DMS114 treated with DMSO at 0.1 percent for 48 hours (cell line): ENCODE measurements at regions not wholly inside any gene's neighbourhood (a gene's known extent, or its start where the extent isn't known, plus 50 kb on each side); places are given as distances from the start of the nearest gene placed in this dataset.

Experiments
- DNase-seq: peaks from one replicate; lab custom pipeline; 2025; ENCODE audit not compliant: unreplicated experiment; lab: John Stamatoyannopoulos, UW

DNA sequence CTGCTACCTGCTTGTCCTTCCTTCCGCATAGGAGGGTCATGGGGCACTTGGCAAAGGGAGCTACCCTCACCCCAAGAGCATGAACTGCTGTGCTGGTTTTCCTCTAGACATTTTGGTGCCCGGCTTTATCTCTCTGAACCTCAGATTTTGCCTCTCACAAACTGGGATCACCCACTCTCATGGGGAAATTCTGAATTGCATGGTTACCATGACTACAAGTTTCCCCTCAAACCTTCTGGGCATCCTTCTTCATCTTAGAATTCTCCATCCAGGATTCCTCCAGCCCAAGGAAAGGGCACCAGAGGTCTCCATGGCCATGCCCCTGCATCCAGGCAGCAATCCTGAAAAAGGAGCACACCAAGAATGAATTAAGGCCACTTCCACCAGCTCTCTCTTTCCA, 180.1 kb upstream of the NECTIN1 start:
- no peak for DNase-seq

DNA sequence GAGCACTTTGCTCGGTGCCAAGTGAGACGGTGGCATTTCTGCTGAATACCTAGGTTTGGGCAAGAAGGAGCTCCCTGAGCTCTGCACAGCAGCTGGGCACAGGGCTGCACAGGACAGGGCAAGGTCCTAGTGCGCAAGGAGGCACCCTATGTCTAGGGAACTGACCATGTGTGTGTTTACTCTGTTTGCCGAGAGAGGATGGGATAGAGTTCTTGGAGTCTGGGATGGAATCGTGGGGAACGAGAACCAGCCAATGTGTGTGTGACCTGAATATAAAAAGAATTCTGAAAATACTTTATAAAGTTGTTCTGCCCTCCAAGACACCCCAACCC, 179.5 kb upstream of the NECTIN1 start:
- DNase-seq = no peak

GRCh38 chr11:119907878-119908572, 179.0 kb upstream of the NECTIN1 start:
- DNase-seq = no peak

GRCh38 chr11:119907122-119907851, 178.3 kb upstream of the NECTIN1 start:
- DNase-seq = no peak

DNA sequence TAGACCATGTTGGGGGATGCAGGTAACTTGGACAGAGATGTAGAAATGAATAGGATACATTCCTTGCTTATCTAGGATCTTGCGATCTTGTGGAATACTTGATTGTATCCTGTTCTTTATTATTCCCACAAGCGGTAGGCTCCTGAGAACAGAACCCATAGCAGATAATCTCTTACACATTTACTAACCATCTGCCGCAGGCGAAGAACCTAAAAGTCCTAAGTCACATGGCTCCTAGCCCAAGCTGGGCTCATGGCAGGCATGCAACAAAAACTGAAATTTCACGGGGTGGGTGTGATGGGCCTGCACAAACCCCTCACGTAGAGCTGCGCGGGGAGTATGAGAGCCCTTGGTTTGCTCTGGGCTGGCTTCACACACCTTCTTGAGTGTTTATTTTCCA, 177.4 kb upstream of the NECTIN1 start:
- DNase-seq = no peak

DNA sequence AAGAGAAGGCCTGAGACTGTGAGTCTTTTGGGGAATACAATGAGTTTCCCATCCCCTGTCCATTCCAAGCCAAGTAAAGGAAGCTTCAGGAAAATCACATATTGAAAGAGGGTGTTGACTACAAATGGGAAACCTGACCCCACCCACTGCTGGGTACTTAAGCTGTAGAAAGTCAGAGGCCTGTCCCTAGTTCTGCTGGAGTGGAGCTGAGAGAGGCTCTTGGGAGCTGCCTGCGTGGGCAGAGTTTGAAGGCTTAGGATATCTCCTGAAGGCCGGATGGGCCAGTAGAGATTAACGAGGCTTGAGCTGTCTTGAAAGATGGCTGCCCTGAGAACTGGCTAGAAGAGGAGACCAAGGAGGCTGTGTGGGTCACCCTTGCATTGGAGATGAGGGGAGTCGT, 176.2 kb upstream of the NECTIN1 start:
- DNase-seq = no peak

DNA sequence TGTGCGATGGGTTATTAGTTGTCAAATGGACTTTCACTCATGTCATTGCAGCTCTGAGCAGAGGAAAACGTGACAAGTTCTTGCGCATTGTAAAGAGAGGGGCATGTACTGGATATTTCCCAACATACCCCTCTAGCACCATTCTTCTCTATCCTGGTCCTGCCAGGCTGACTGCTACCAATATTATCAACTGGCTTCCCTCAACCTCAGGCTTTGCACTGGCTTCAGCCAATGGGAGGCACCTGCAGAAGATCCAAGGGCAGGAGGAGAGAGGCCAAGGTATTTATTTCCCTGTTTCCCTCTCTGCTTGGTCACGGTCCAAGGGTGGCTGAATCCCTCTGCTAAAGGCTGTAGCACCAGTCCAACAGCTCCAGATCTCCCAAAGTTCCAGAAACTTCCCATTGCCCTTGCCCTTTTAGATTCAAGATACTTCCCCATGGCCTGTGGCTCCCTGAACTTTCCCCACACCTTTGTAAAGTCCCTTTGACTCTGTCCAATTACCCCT, 175.6 kb upstream of the NECTIN1 start:
- no peak for DNase-seq

GRCh38 chr11:119903821-119904220, 174.8 kb upstream of the NECTIN1 start:
- no peak for DNase-seq

DNA sequence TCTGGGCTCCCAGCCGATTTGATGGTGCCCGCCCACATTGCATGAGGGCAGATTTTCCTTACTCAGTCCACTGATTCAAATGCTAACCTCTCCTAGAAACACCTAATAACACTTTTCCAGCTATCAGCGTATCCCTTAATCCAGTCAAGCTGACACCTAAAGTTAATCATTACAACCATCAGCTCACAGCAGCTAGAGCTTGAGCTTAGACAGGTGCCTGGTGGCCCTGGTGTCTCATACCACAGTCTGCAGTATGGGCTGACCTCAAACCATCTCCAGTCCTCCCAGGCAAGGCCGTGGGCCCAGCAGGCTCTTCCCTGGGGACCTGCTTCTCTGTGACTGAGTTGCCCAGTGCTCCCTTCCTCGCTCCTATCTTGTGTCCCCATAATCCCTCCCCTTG, 174.4 kb upstream of the NECTIN1 start:
- DNase-seq = no peak

- DNase-seq = no peak
These were observed 173.7 kb upstream of the NECTIN1 start for GRCh38 chr11:119902656-119903231.

- no peak for DNase-seq
These were observed 172.9 kb upstream of the NECTIN1 start for GRCh38 chr11:119901657-119902577.

DNA sequence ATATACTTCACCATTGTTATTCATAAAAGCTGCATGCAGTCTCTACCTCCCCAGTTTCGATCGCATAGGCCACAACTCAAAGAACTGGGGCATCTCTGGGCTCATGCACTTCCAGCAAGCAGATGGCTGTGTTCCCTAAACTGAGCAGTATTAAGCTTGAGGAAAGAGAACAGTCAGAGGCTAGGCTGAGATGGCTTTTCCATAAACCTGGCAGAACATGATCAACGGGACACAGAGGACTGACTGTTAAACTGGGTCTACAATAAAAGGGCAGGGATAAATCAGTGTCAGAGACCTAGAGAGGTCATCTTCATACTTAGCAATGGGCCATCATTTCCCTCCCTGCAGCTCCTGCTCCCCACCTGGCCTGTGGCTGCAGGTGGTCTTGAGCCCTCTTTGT, 171.0 kb upstream of the NECTIN1 start:
- no peak for DNase-seq

- no peak for DNase-seq
These were observed 168.6 kb upstream of the NECTIN1 start for GRCh38 chr11:119897576-119897975.

- no peak for DNase-seq
These were observed 168.0 kb upstream of the NECTIN1 start for GRCh38 chr11:119897046-119897440.

DNA sequence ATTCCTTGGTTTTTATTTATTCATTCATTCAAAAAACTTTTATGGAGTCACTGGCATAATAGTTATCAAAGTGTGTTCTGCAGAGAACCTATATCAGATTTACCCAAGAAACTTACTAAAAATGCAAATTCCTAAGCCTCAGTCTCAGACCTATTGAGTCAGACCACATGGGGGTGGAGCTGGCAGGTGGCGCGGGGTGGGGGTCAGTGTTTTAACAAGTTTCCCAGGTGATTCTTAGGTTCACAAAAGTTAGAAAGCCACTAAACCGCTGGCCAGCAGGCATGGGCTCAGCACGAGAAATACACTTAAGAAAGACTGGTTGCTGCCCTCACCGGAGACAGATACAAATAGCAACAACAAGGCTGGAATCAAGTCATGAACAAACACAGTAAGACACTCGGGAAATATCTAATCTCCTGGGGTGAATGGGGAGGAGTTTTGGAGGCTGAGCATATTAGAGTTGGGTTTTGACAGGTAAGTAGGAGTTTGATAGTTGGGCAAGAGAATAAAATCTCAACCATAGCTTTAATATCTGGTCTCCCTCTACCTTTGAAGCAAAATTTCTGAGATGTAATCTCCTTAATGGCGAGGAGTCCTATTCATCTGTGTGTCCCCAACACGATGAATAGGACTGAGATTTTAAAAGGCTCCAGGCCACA, 167.5 kb upstream of the NECTIN1 start:
- no peak for DNase-seq

GRCh38 chr11:119895981-119896380, 167.0 kb upstream of the NECTIN1 start:
- DNase-seq = no peak

GRCh38 chr11:119894916-119895315, 165.9 kb upstream of the NECTIN1 start:
- DNase-seq = no peak

DNA sequence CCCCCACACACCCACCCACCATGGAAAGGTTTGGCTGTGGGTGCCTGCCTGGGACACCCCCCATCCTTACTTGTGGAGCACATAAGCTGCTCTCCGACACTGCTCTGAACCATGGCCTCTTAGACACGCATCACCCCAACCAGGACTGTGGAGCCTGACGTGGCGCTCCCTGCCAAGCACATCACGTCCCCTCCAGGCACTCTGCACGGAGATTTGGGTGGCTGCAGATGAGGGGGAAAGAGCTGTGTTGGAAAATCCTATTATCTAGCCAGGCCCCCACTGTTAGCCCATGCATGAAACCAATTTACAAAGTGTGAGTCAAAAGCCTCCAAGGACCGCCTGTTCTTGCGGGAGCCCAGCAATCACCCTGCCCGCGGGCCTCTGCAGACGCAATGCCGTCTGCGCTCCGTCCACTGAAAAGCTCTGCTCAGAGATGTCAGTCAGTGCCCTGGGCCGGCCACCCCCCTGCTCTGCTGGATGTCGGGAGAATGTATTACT, 163.4 kb upstream of the NECTIN1 start:
- DNase-seq = no peak

GRCh38 chr11:119891055-119891768, 162.2 kb upstream of the NECTIN1 start:
- no peak for DNase-seq

DNA sequence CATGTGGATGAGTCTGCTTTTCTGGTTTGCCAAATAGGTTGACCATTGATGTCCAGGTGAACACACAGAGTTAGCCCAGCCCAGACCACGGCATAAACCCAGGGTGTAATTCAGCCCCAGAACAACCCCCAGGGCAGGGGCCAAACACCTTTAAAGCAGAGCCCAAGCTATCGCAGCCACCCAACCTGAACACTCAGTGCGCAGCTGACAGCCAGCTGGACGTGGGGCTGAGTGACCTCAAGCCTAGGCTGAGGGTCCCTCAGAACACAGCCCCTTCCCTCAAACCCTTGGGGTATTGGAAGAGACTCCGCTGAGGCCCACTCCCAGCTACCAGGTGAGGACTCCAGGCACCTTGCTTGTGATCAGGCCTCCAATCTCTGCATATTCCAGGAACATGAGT, 161.5 kb upstream of the NECTIN1 start:
- no peak for DNase-seq
